K562 (cell line): ENCODE measurements at regions not wholly inside any gene's neighbourhood (a gene's known extent, or its start where the extent isn't known, plus 50 kb on each side); places are given as distances from the start of the nearest gene placed in this dataset.

ENCODE experiments used
- ATF7 ChIP-seq: fragments of 450-650 bp; IDR thresholded peaks from 2 replicates; pipeline ENCODE4 v1.7.1; 2014; ENCODE audit warnings: mild to moderate bottlenecking, moderate library complexity
- CHCHD3 ChIP-seq: fragments of 250-450 bp; sonication (Bioruptor Pico); IDR thresholded peaks from 2 replicates; pipeline ENCODE4 v2.1.2; 2022; ENCODE audit warnings: mild to moderate bottlenecking
- ELF4 ChIP-seq: fragments of 450-650 bp; formaldehyde crosslinking; IDR thresholded peaks from 2 replicates; pipeline ENCODE4 v1.4.0; 2022; ENCODE audit warnings: missing genetic modification characterization
- ESRRB ChIP-seq: fragments of 250-450 bp; sonication (Bioruptor Pico); IDR thresholded peaks from 2 replicates; pipeline ENCODE4 v1.5.0; 2020; ENCODE audit warnings: mild to moderate bottlenecking, moderate library complexity, borderline replicate concordance
- FOS ChIP-seq: IDR thresholded peaks from 3 replicates; pipeline ENCODE4 v1.6.1; 2011; ENCODE audit not compliant: insufficient read length; ENCODE audit errors: extremely low read depth
- HLTF ChIP-seq: fragments of 450-650 bp; IDR thresholded peaks from 2 replicates; pipeline ENCODE4 v1.6.1; 2016
- HOXB6 ChIP-seq: fragments of 250-450 bp; sonication (Bioruptor Pico); IDR thresholded peaks from 2 replicates; pipeline ENCODE4 v1.5.1; 2022; ENCODE audit warnings: mild to moderate bottlenecking, borderline replicate concordance
- MBD2 ChIP-seq: sonication (generic); IDR thresholded peaks from 2 replicates; pipeline ENCODE4 v1.6.1; 2016; ENCODE audit warnings: low read depth, borderline replicate concordance
- MYNN ChIP-seq, 2 experiments: sonication (generic); formaldehyde crosslinking in 1 of 2; IDR thresholded peaks; 2 replicates each; pipeline versions ENCODE4 v1.5.0 to v1.6.1; 2016 to 2020; ENCODE audit warnings: antibody characterized with exemption in 1 of 2, missing genetic modification reagents in 1 of 2
- NFE2 ChIP-seq: IDR thresholded peaks from 2 replicates; pipeline ENCODE4 v1.6.1; 2014; ENCODE audit warnings: antibody characterized with exemption, low read depth
- SMARCA5 ChIP-seq: fragments of 450-650 bp; IDR thresholded peaks from 2 replicates; pipeline ENCODE4 v1.6.1; 2016
- XRCC4 ChIP-seq: IDR thresholded peaks from one replicate; pipeline ENCODE4 v1.6.1; 2011; ENCODE audit not compliant: insufficient read depth, insufficient read length; ENCODE audit errors: extremely low read depth
- ZKSCAN8 ChIP-seq: fragments of 200-800 bp; sonication (Bioruptor generic); IDR thresholded peaks from 2 replicates; pipeline ENCODE4 v1.6.1; 2016; ENCODE audit warnings: missing genetic modification characterization, missing compliant biosample characterization
- ZNF23 ChIP-seq: fragments of 250-450 bp; sonication (Bioruptor Pico); IDR thresholded peaks from 2 replicates; pipeline ENCODE4 v1.4.0; 2020; ENCODE audit warnings: mild to moderate bottlenecking
- ZNF57 ChIP-seq: fragments of 450-650 bp; formaldehyde crosslinking; IDR thresholded peaks from 2 replicates; pipeline ENCODE4 v1.4.0; 2020; ENCODE audit warnings: mild to moderate bottlenecking, moderate library complexity
- ZNF639 ChIP-seq, 2 experiments: fragments of 200-800 bp in 1 of 2; sonication (Bioruptor generic) in 1 of 2; sonication (generic) in 1 of 2; formaldehyde crosslinking in 1 of 2; IDR thresholded peaks in 1 of 2; conservative IDR thresholded peaks in 1 of 2; 2 replicates each; pipeline versions ENCODE4 v1.5.0 to v1.6.1; 2016 to 2020; ENCODE audit warnings: missing compliant biosample characterization in 1 of 2, missing genetic modification characterization in 1 of 2, missing genetic modification reagents in 1 of 2
- ZNF644 ChIP-seq: fragments of 200-800 bp; sonication (Bioruptor generic); IDR thresholded peaks from 2 replicates; pipeline ENCODE4 v1.6.1; 2016; ENCODE audit warnings: low read depth, missing genetic modification characterization, missing compliant biosample characterization
- ZNF717 ChIP-seq: fragments of 250-450 bp; sonication (Bioruptor Pico); IDR thresholded peaks from 2 replicates; pipeline ENCODE4 v1.5.0; 2021
- ZZZ3 ChIP-seq: fragments of 450-650 bp; IDR thresholded peaks from 2 replicates; pipeline ENCODE4 v1.6.1; 2016; ENCODE audit warnings: antibody characterized with exemption, mild to moderate bottlenecking, moderate library complexity
- TF ChIP-seq, protein P1 (sequence below): sonication (generic); formaldehyde crosslinking; IDR thresholded peaks from 2 replicates; pipeline ENCODE4 v1.4.0; 2020; ENCODE audit warnings: mild to moderate bottlenecking, missing genetic modification reagents
- TF ChIP-seq, protein P2 (sequence below): sonication (generic); formaldehyde crosslinking; IDR thresholded peaks from 2 replicates; pipeline ENCODE4 v1.8.0; 2022; ENCODE audit warnings: mild to moderate bottlenecking, missing genetic modification reagents
- TF ChIP-seq, protein P3 (sequence below): fragments of 450-650 bp; conservative IDR thresholded peaks from 2 replicates; pipeline ENCODE4 v1.6.1; 2016; ENCODE audit warnings: missing genetic modification characterization, low read depth, mild to moderate bottlenecking, missing compliant biosample characterization, moderate library complexity

- TF ChIP-seq, protein P1, sequence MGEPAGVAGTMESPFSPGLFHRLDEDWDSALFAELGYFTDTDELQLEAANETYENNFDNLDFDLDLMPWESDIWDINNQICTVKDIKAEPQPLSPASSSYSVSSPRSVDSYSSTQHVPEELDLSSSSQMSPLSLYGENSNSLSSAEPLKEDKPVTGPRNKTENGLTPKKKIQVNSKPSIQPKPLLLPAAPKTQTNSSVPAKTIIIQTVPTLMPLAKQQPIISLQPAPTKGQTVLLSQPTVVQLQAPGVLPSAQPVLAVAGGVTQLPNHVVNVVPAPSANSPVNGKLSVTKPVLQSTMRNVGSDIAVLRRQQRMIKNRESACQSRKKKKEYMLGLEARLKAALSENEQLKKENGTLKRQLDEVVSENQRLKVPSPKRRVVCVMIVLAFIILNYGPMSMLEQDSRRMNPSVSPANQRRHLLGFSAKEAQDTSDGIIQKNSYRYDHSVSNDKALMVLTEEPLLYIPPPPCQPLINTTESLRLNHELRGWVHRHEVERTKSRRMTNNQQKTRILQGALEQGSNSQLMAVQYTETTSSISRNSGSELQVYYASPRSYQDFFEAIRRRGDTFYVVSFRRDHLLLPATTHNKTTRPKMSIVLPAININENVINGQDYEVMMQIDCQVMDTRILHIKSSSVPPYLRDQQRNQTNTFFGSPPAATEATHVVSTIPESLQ (CRISPR knock-in tag), result no peak
- TF ChIP-seq NFE2 (no peak), ZKSCAN8 (CRISPR knock-in tag) (no peak), ZNF644 (tag) (no peak), ZNF639 (CRISPR knock-in tag; conservative IDR thresholded peaks at IDR 0.05 in 1 of 2, IDR thresholded peaks at IDR 0.05 in 1 of 2) (peak in 1 of 2 experiments; percentile 49; a peak in 1 of 4 replicates), MYNN (IDR thresholded peaks at IDR 0.05) (no peak), MYNN (CRISPR knock-in tag; IDR thresholded peaks at IDR 0.05) (no peak), ZNF717 (no peak), ELF4 (no peak), MBD2 (no peak), HOXB6 (no peak), ZZZ3 (no peak), ZNF23 (CRISPR knock-in tag) (no peak), SMARCA5 (no peak), HLTF (no peak), ESRRB (CRISPR knock-in tag) (no peak), CHCHD3 (CRISPR knock-in tag) (no peak), FOS (peak; percentile 33), ZNF57 (CRISPR knock-in tag) (no peak), XRCC4 (no peak), ATF7 (peak; percentile 86)
- TF ChIP-seq, protein P2, sequence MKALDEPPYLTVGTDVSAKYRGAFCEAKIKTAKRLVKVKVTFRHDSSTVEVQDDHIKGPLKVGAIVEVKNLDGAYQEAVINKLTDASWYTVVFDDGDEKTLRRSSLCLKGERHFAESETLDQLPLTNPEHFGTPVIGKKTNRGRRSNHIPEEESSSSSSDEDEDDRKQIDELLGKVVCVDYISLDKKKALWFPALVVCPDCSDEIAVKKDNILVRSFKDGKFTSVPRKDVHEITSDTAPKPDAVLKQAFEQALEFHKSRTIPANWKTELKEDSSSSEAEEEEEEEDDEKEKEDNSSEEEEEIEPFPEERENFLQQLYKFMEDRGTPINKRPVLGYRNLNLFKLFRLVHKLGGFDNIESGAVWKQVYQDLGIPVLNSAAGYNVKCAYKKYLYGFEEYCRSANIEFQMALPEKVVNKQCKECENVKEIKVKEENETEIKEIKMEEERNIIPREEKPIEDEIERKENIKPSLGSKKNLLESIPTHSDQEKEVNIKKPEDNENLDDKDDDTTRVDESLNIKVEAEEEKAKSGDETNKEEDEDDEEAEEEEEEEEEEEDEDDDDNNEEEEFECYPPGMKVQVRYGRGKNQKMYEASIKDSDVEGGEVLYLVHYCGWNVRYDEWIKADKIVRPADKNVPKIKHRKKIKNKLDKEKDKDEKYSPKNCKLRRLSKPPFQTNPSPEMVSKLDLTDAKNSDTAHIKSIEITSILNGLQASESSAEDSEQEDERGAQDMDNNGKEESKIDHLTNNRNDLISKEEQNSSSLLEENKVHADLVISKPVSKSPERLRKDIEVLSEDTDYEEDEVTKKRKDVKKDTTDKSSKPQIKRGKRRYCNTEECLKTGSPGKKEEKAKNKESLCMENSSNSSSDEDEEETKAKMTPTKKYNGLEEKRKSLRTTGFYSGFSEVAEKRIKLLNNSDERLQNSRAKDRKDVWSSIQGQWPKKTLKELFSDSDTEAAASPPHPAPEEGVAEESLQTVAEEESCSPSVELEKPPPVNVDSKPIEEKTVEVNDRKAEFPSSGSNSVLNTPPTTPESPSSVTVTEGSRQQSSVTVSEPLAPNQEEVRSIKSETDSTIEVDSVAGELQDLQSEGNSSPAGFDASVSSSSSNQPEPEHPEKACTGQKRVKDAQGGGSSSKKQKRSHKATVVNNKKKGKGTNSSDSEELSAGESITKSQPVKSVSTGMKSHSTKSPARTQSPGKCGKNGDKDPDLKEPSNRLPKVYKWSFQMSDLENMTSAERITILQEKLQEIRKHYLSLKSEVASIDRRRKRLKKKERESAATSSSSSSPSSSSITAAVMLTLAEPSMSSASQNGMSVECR (CRISPR knock-in tag), result no peak
- TF ChIP-seq, protein P3, sequence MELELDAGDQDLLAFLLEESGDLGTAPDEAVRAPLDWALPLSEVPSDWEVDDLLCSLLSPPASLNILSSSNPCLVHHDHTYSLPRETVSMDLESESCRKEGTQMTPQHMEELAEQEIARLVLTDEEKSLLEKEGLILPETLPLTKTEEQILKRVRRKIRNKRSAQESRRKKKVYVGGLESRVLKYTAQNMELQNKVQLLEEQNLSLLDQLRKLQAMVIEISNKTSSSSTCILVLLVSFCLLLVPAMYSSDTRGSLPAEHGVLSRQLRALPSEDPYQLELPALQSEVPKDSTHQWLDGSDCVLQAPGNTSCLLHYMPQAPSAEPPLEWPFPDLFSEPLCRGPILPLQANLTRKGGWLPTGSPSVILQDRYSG (tag), result peak; percentile 87
These were observed 126.6 kb downstream of the CCDC71L start (continued) for GRCh38 chr7:106534271-106534846.
